Testis (tissue), 2 donors: ENCODE measurements at regions not wholly inside any gene's neighbourhood (a gene's known extent, or its start where the extent isn't known, plus 50 kb on each side); places are given as distances from the start of the nearest gene placed in this dataset.

ENCODE experiments used
- CTCF ChIP-seq, 3 experiments: fragments of 450-650 bp in 2 of 3; fragments of 200-600 bp in 1 of 3; sonication (generic) in 1 of 3; IDR thresholded peaks; one replicate each; pipeline ENCODE4 v1.5.1; 2016 to 2019; ENCODE audit warnings: antibody characterized with exemption in 3 of 3, mild to moderate bottlenecking in 2 of 3, moderate library complexity in 1 of 3
- POLR2A ChIP-seq: fragments of 450-650 bp; IDR thresholded peaks from one replicate; pipeline ENCODE4 v1.6.1; 2017; ENCODE audit warnings: antibody characterized with exemption, mild to moderate bottlenecking, moderate library complexity

- no peak for TF ChIP-seq POLR2A
- no peak for TF ChIP-seq CTCF (IDR thresholded peaks at IDR 0.05)
Observed at GRCh38 chr10:6328699-6329423, 126.1 kb downstream of the PFKFB3 start.
